Cardiac muscle cell (in vitro differentiated cells and primary cell): ENCODE measurements at regions not wholly inside any gene's neighbourhood (a gene's known extent, or its start where the extent isn't known, plus 50 kb on each side); places are given as distances from the start of the nearest gene placed in this dataset.

Source experiments
- DNase-seq, 2 donors: peaks; one replicate each; pipeline versions ENCODE4 v3.0.0 to v3.0.0-alpha.2; 2010 to 2017; ENCODE audit warnings: low read depth in 1 of 2, low spot score in 1 of 2
- H3K27ac ChIP-seq: fragments of 200-600 bp; sonication (generic); 2 replicates; pipeline ENCODE4 v1.5.1; 2016
- H3K27me3 ChIP-seq: fragments of 200-600 bp; sonication (generic); 2 replicates; pipeline ENCODE4 v1.6.0; 2016; ENCODE audit warnings: control low read depth
- H3K36me3 ChIP-seq: fragments of 200-600 bp; sonication (generic); 2 replicates; pipeline ENCODE4 v1.5.1; 2016; ENCODE audit warnings: control low read depth
- H3K4me1 ChIP-seq: fragments of 200-600 bp; sonication (generic); 2 replicates; pipeline ENCODE4 v1.8.1; 2017; ENCODE audit warnings: low read depth, mild to moderate bottlenecking, mixed run types
- H3K4me3 ChIP-seq: fragments of 200-600 bp; sonication (generic); 2 replicates; pipeline ENCODE4 v1.5.1; 2016; ENCODE audit warnings: mild to moderate bottlenecking
- H3K9me3 ChIP-seq: fragments of 200-600 bp; sonication (generic); 2 replicates; pipeline ENCODE4 v1.5.1; 2017; ENCODE audit warnings: low read depth, mild to moderate bottlenecking, control low read depth
- CTCF ChIP-seq: IDR thresholded peaks from 2 replicates; pipeline ENCODE4 v1.5.1; 2012; ENCODE audit warnings: low read depth, mild to moderate bottlenecking, low read length

GRCh38 chrX:143171703-143172102 lies 146.0 kb downstream of the SPANXN4 start:
- TF ChIP-seq CTCF: no peak
- Histone ChIP-seq H3K27me3 (no peaks in the 10 kb centered on the region), H3K4me1 (no peaks in the 10 kb centered on the region), H3K9me3 (no peaks in the 10 kb centered on the region), H3K36me3 (no peaks in the 10 kb centered on the region), H3K27ac (no peak overlapping the region), H3K4me3 (no peak overlapping the region)
- no peak for DNase-seq

- no peaks in the 10 kb centered on the region for H3K9me3 ChIP-seq
- no peak for DNase-seq
- H3K4me1 ChIP-seq: no peaks in the 10 kb centered on the region
- H3K4me3 ChIP-seq: no peak overlapping the region
- H3K27ac ChIP-seq: no peak overlapping the region
- H3K36me3 ChIP-seq: no peaks in the 10 kb centered on the region
- no peaks in the 10 kb centered on the region for H3K27me3 ChIP-seq
- TF ChIP-seq CTCF: no peak
Measured at GRCh38 chrX:143165778-143166177, 140.1 kb downstream of the SPANXN4 start.

- no peak for TF ChIP-seq CTCF
- Histone ChIP-seq H3K9me3 (no peaks in the 10 kb centered on the region), H3K27me3 (no peaks in the 10 kb centered on the region), H3K4me1 (no peaks in the 10 kb centered on the region), H3K4me3 (no peak overlapping the region), H3K36me3 (no peaks in the 10 kb centered on the region), H3K27ac (no peak overlapping the region)
- DNase-seq: no peak
Measured at GRCh38 chrX:143139681-143140080, 114.0 kb downstream of the SPANXN4 start.

- Histone ChIP-seq H3K27me3 (no peaks in the 10 kb centered on the region), H3K4me1 (no peaks in the 10 kb centered on the region), H3K36me3 (no peaks in the 10 kb centered on the region), H3K9me3 (no peaks in the 10 kb centered on the region), H3K4me3 (no peak overlapping the region), H3K27ac (no peak overlapping the region)
- DNase-seq: no peak
- no peak for TF ChIP-seq CTCF
Measured at GRCh38 chrX:143121477-143121876, 95.7 kb downstream of the SPANXN4 start.

- H3K36me3 ChIP-seq: no peaks in the 10 kb centered on the region
- H3K4me1 ChIP-seq: no peaks in the 10 kb centered on the region
- no peaks in the 10 kb centered on the region for H3K27me3 ChIP-seq
- no peak overlapping the region for H3K4me3 ChIP-seq
- H3K27ac ChIP-seq: no peak overlapping the region
- no peak for DNase-seq
- H3K9me3 ChIP-seq: no peaks in the 10 kb centered on the region
- no peak for TF ChIP-seq CTCF
Measured at GRCh38 chrX:143115466-143115865, 89.7 kb downstream of the SPANXN4 start.

- no peak for DNase-seq
- TF ChIP-seq CTCF: no peak
- H3K4me1 ChIP-seq: no peaks in the 10 kb centered on the region
- no peak overlapping the region for H3K27ac ChIP-seq
- H3K9me3 ChIP-seq: no peaks in the 10 kb centered on the region
- H3K36me3 ChIP-seq: no peaks in the 10 kb centered on the region
- no peak overlapping the region for H3K4me3 ChIP-seq
- H3K27me3 ChIP-seq: no peaks in the 10 kb centered on the region
Measured at GRCh38 chrX:143095816-143096215, 70.1 kb downstream of the SPANXN4 start.
